OCI-LY1 (cell line): ENCODE measurements at regions not wholly inside any gene's neighbourhood (a gene's known extent, or its start where the extent isn't known, plus 50 kb on each side); places are given as distances from the start of the nearest gene placed in this dataset.

ENCODE experiments used
- EZH2 ChIP-seq: fragments of 200-600 bp; sonication (generic), shearing (Covaris generic); IDR thresholded peaks from 2 replicates; pipeline ENCODE4 v1.8.0; 2017; ENCODE audit warnings: borderline replicate concordance, mixed run types, mild to moderate bottlenecking, antibody characterized with exemption, low read length, moderate library complexity, mixed read lengths
- TF ChIP-seq, protein P1 (sequence below): fragments of 200-600 bp; sonication (generic), shearing (Covaris generic); IDR thresholded peaks from 2 replicates; pipeline ENCODE4 v1.5.1; 2017; ENCODE audit warnings: mild to moderate bottlenecking, antibody characterized with exemption, low read length, moderate library complexity, mixed read lengths

DNA sequence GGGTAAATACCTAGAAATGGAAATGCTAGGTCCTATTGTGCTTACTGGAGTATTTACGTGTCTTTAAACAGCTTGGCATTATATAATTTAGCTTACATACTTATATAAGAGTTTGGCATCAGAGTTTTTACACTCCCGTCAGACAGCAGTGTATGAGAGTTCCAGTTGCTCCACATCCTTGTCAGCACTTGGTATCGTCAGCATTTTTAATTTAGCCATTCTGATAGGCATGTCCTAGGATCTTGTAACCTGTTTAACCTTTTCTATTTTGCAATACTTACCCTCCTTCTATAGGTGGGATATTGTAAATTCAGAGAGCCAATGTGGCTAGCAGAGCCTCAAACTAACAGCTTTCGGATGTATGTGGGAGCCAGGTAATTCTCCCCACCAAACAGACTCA lies 228.3 kb upstream of the EEF2KMT start:
- TF ChIP-seq, protein P1, sequence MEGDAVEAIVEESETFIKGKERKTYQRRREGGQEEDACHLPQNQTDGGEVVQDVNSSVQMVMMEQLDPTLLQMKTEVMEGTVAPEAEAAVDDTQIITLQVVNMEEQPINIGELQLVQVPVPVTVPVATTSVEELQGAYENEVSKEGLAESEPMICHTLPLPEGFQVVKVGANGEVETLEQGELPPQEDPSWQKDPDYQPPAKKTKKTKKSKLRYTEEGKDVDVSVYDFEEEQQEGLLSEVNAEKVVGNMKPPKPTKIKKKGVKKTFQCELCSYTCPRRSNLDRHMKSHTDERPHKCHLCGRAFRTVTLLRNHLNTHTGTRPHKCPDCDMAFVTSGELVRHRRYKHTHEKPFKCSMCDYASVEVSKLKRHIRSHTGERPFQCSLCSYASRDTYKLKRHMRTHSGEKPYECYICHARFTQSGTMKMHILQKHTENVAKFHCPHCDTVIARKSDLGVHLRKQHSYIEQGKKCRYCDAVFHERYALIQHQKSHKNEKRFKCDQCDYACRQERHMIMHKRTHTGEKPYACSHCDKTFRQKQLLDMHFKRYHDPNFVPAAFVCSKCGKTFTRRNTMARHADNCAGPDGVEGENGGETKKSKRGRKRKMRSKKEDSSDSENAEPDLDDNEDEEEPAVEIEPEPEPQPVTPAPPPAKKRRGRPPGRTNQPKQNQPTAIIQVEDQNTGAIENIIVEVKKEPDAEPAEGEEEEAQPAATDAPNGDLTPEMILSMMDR: no peak
- TF ChIP-seq EZH2: no peak
